ENCODE measurements at regions not wholly inside any gene's neighbourhood (a gene's known extent, or its start where the extent isn't known, plus 50 kb on each side); places are given as distances from the start of the nearest gene placed in this dataset.
"Not testable (repeated sequence)": the region's sequence is repeated elsewhere in the genome, so short reads cannot be mapped to it uniquely, and the experiment has no call there.

GRCh38 chr1:98121646-98122045, 200.8 kb upstream of the DPYD start:
- Histone ChIP-seq H3K36me3 (ENCODE audit: control insufficient read depth, insufficient read depth, low read length) (no peaks in the 10 kb centered on the region), H3K4me3 (ENCODE audit: low read depth, low read length) (no peak overlapping the region), H3K27me3 (ENCODE audit: control insufficient read depth, insufficient read depth, low read length) (no peaks in the 10 kb centered on the region)
- ChIA-PET POLR2A (no interaction called here), CTCF (interaction anchor here (0.7 to 0.9 kb wide), 2 partner anchors 8 to 9 kb away, joined by 3 read pairs; no protein-coding TSS in a partner anchor)
- no peak for TF ChIP-seq CTCF (IDR thresholded peaks at IDR 0.05; ENCODE audit: insufficient read depth, low read depth, low read length)
- no peak for DNase-seq (ENCODE audit: low read depth)

DNA sequence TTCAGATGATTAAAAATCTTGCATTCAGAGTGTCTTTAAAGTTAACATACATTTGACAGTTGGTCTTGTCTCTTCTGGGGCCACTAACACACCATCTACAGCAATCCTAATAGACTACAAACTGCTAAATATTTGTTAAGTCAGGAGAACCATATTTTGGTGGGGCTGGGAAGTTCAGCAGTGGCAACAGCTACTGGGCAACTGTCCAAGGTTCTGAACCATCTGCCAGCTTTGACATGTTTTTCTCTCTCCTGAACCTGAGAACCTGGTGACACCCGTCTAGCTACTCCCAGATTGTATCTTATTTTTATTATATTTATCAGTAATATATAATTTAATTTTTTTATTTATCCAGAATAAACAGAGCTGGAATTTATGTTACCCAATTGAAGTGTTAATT, 199.0 kb upstream of the DPYD start:
- ChIA-PET POLR2A (no interaction called here), CTCF (no interaction called here)
- no peak overlapping the region for H3K4me3 ChIP-seq (ENCODE audit: low read depth, low read length)
- no peak for DNase-seq (ENCODE audit: low read depth)
- no peaks in the 10 kb centered on the region for H3K27me3 ChIP-seq (ENCODE audit: control insufficient read depth, insufficient read depth, low read length)
- no peaks in the 10 kb centered on the region for H3K36me3 ChIP-seq (ENCODE audit: control insufficient read depth, insufficient read depth, low read length)
- no peak for TF ChIP-seq CTCF (IDR thresholded peaks at IDR 0.05; ENCODE audit: insufficient read depth, low read depth, low read length)

DNA sequence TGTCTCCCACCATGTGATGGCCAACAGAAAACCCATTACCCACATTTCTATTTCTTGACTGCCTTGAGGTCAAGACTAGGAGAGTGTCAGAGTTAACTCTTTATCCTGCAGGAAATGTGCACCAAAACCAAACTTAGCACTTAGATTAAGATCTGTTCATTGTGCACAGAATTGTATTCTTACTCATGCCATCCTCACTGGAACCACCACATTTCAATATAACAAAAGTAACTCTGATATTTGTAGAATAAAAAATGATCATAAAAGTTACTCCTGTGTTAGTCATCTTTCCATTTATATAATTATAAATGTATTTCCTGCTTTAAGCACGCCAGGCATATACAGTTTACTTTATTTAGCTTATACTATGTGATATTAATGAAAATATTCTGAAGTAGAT, 193.0 kb upstream of the DPYD start:
- Histone ChIP-seq H3K27me3 (ENCODE audit: control insufficient read depth, insufficient read depth, low read length) (no peaks in the 10 kb centered on the region), H3K4me3 (ENCODE audit: low read depth, low read length) (no peak overlapping the region), H3K36me3 (ENCODE audit: control insufficient read depth, insufficient read depth, low read length) (no peaks in the 10 kb centered on the region)
- DNase-seq (ENCODE audit: low read depth): no peak
- ChIA-PET POLR2A (no interaction called here), CTCF (interaction anchor here (1.2 to 1.5 kb wide), 2 partner anchors 10 to 17 kb away, joined by 4 read pairs; no protein-coding TSS in a partner anchor)
- TF ChIP-seq CTCF (IDR thresholded peaks at IDR 0.05; ENCODE audit: insufficient read depth, low read depth, low read length): no peak

DNA sequence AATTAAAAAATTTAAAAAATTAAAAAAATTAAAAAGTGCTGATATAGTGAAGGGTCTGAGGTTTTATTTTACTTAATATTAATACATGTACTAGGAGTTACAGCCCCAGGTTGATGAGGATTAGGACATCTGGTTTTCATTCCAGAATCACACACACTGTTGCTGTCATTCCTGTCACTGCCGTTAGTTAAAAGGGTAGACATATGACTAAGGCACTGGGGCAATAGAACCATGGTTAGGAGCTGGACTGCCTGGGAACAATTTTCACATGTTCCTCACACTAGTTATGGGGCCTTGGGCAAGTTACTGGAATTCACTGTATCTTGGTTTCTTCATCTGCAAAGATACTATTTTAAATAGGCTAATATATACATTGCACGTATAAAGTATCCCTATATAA, 191.8 kb upstream of the DPYD start:
- Histone ChIP-seq H3K27me3 (ENCODE audit: control insufficient read depth, insufficient read depth, low read length) (no peaks in the 10 kb centered on the region), H3K36me3 (ENCODE audit: control insufficient read depth, insufficient read depth, low read length) (no peaks in the 10 kb centered on the region), H3K4me3 (ENCODE audit: low read depth, low read length) (no peak overlapping the region)
- DNase-seq (ENCODE audit: low read depth): no peak
- ChIA-PET POLR2A (no interaction called here), CTCF (interaction anchor here (0.5 to 1.5 kb wide), 3 partner anchors 9 to 15 kb away, joined by 3 to 4 read pairs (median 4); no protein-coding TSS in a partner anchor)
- no peak for TF ChIP-seq CTCF (IDR thresholded peaks at IDR 0.05; ENCODE audit: insufficient read depth, low read depth, low read length)

GRCh38 chr1:98110674-98111073, 189.8 kb upstream of the DPYD start:
- H3K27me3 ChIP-seq (ENCODE audit: control insufficient read depth, insufficient read depth, low read length): no peaks in the 10 kb centered on the region
- no peak for DNase-seq (ENCODE audit: low read depth)
- ChIA-PET POLR2A (no interaction called here), CTCF (no interaction called here)
- TF ChIP-seq CTCF (IDR thresholded peaks at IDR 0.05; ENCODE audit: insufficient read depth, low read depth, low read length): no peak
- no peaks in the 10 kb centered on the region for H3K36me3 ChIP-seq (ENCODE audit: control insufficient read depth, insufficient read depth, low read length)
- H3K4me3 ChIP-seq (ENCODE audit: low read depth, low read length): no peak overlapping the region

DNA sequence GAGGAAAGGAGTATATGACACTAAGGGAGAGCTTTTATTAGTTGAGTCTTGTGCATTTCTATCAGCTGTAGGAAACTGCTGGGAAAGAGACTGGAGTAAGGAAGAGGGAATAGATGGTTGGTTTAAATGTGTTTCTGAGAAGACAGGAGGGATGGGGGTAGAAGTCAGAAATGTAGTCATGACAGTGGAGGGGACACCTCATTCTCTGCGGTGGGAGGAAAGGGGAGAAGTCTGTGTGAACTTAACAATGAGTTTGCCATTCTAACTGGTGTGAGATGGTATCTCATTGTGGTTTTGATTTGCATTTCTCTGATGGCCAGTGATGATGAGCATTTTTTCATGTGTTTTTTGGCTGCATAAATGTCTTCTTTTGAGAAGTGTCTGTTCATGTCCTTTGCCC, 187.5 kb upstream of the DPYD start:
- POLR2A ChIA-PET; DNase-seq (ENCODE audit: low read depth); H3K36me3 ChIP-seq (ENCODE audit: control insufficient read depth, insufficient read depth, low read length); H3K27me3 ChIP-seq (ENCODE audit: control insufficient read depth, insufficient read depth, low read length); H3K4me3 ChIP-seq (ENCODE audit: low read depth, low read length): not testable (repeated sequence)
- CTCF ChIA-PET: interaction anchor here (0.6 kb wide), 1 partner anchor 49 kb away, joined by 3 read pairs; no protein-coding TSS in a partner anchor
